ENCODE measurements at regions not wholly inside any gene's neighbourhood (a gene's known extent, or its start where the extent isn't known, plus 50 kb on each side); places are given as distances from the start of the nearest gene placed in this dataset.

DNA sequence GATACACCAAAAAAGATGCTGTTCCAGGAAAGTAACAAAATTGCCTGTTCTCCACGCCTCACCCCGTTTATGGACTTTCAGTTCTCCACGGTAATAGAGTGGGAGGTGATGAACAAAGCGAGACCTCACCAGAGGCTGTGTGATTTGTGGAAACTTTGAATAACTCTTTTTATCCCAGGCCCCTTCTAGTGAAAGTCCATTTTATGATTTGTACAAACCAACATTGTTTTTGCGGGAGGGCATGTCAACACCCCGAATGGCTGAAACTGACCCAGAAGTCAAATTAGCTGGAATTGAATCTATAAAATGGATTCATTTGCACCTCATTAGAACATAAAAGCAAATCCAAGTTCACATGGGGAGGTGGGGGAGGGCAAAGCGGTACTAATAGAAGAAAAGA, 517.8 kb downstream of the CDH26 start:
- DNase-seq (no peak), ATAC-seq (ENCODE audit: low read depth) (no peak)
- Histone ChIP-seq H3K27me3 (ENCODE audit: control insufficient read depth, insufficient read depth, low read length) (no peaks in the 10 kb centered on the region; the same call in 1 of the 2 replicates), H3K4ac (ENCODE audit: low read depth, low read length) (no peak overlapping the region), H3K4me1 (ENCODE audit: control insufficient read depth, insufficient read depth, low read length) (no peaks in the 10 kb centered on the region), H3K56ac (ENCODE audit: extremely low read depth, insufficient read depth, low read length) (no peak overlapping the region), H2AFZ (replicated peaks; ENCODE audit: low read length, poor library complexity) (no peak overlapping the region), H2BK20ac (ENCODE audit: low read depth, low read length) (no peak overlapping the region), H3K23ac (ENCODE audit: low read depth, low read length) (no peak overlapping the region), H3K14ac (replicated peaks; ENCODE audit: low read depth, low read length) (no peak overlapping the region), H2BK120ac (ENCODE audit: low read depth, low read length) (no peak overlapping the region), H4K20me1 (ENCODE audit: insufficient read depth, low read length) (no peaks in the 10 kb centered on the region), H4K8ac (ENCODE audit: low read depth in 2 of 2, low read length in 2 of 2) (no peak overlapping the region), H3K4me3 (ENCODE audit: insufficient read depth, low read depth, low read length) (no peak overlapping the region), H3K36me3 (ENCODE audit: control insufficient read depth, insufficient read depth, low read length) (no peaks in the 10 kb centered on the region), H2BK5ac (ENCODE audit: low read depth, low read length, poor library complexity, severe bottlenecking) (no peak overlapping the region), H2BK15ac (ENCODE audit: low read depth, low read length) (no peak overlapping the region), H4K5ac (ENCODE audit: low read depth, low read length) (no peak overlapping the region), H4K91ac (ENCODE audit: insufficient read depth, low read depth, low read length) (no peak overlapping the region), H3K79me1 (ENCODE audit: low read depth in 1 of 2, low read length in 2 of 2) (no peaks in the 10 kb centered on the region), H3K4me2 (ENCODE audit: low read depth, low read length) (no peak overlapping the region), H3K9ac (ENCODE audit: low read depth, low read length) (no peak overlapping the region), H2AK5ac (ENCODE audit: low read depth, low read length) (no peak overlapping the region), H3K9me3 (ENCODE audit: control insufficient read depth, insufficient read depth, low read length) (peaks cover 10% of the 10 kb centered on the region), H3K27ac (ENCODE audit: insufficient read depth, low read length) (no peak overlapping the region), H3K18ac (ENCODE audit: low read depth, low read length) (no peak overlapping the region), H3K9me1 (ENCODE audit: insufficient read depth, low read length) (no peaks in the 10 kb centered on the region), H2AK9ac (replicated peaks; ENCODE audit: low read depth, low read length, poor library complexity) (no peak overlapping the region)
- intact Hi-C loops (cut with micrococcal nuclease) (no loop called here), in situ Hi-C loops (cut with MboI; ENCODE audit: low sequenced_read_pairs) (no loop called here), dilution Hi-C loops (cut with HindIII; ENCODE audit: low sequenced_read_pairs, unreplicated experiment) (no loop called here)
- ChIA-PET CTCF (no interaction called here), POLR2A (ENCODE audit: unreplicated experiment) (no interaction called here)
- WGBS, 2 experiments (ENCODE audit: extremely low coverage in 2 of 2, insufficient read length in 1 of 2): no CpG with 5 or more reads among the region's 7 CpGs
- no TSS peak for BruUV-seq (replicated peaks)
- TF ChIP-seq POLR2A (IDR thresholded peaks at IDR 0.05; ENCODE audit: low read depth, low read length): no peak
- TF ChIP-seq MAFK (IDR thresholded peaks at IDR 0.05; ENCODE audit: low read depth, low read length): no peak
- no peak for TF ChIP-seq RAD21 (IDR thresholded peaks at IDR 0.05; ENCODE audit: low read length)
- no peak for TF ChIP-seq BHLHE40 (IDR thresholded peaks at IDR 0.05; ENCODE audit: low read depth, low read length)
- TF ChIP-seq RCOR1 (IDR thresholded peaks at IDR 0.05; ENCODE audit: insufficient replicate concordance, low read length): no peak
- TF ChIP-seq RFX5 (IDR thresholded peaks at IDR 0.05; ENCODE audit: low read depth, low read length): no peak
- TF ChIP-seq, protein P1, sequence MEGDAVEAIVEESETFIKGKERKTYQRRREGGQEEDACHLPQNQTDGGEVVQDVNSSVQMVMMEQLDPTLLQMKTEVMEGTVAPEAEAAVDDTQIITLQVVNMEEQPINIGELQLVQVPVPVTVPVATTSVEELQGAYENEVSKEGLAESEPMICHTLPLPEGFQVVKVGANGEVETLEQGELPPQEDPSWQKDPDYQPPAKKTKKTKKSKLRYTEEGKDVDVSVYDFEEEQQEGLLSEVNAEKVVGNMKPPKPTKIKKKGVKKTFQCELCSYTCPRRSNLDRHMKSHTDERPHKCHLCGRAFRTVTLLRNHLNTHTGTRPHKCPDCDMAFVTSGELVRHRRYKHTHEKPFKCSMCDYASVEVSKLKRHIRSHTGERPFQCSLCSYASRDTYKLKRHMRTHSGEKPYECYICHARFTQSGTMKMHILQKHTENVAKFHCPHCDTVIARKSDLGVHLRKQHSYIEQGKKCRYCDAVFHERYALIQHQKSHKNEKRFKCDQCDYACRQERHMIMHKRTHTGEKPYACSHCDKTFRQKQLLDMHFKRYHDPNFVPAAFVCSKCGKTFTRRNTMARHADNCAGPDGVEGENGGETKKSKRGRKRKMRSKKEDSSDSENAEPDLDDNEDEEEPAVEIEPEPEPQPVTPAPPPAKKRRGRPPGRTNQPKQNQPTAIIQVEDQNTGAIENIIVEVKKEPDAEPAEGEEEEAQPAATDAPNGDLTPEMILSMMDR (conservative IDR thresholded peaks at IDR 0.05; ENCODE audit: low read depth, low read length): no peak
- no peak for TF ChIP-seq NFE2L2 (IDR thresholded peaks at IDR 0.05; ENCODE audit: low read depth, low read length)
- TF ChIP-seq, protein P2, sequence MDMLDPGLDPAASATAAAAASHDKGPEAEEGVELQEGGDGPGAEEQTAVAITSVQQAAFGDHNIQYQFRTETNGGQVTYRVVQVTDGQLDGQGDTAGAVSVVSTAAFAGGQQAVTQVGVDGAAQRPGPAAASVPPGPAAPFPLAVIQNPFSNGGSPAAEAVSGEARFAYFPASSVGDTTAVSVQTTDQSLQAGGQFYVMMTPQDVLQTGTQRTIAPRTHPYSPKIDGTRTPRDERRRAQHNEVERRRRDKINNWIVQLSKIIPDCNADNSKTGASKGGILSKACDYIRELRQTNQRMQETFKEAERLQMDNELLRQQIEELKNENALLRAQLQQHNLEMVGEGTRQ (IDR thresholded peaks at IDR 0.05; ENCODE audit: low read depth, low read length): no peak
- no peak for TF ChIP-seq MXI1 (IDR thresholded peaks at IDR 0.05; ENCODE audit: borderline replicate concordance, low read depth, low read length)
- TF ChIP-seq SMC3 (IDR thresholded peaks at IDR 0.05; ENCODE audit: low read depth, low read length): no peak
- no peak for TF ChIP-seq CEBPB (IDR thresholded peaks at IDR 0.05; ENCODE audit: low read depth, low read length)
